ENCODE measurements at regions not wholly inside any gene's neighbourhood (a gene's known extent, or its start where the extent isn't known, plus 50 kb on each side); places are given as distances from the start of the nearest gene placed in this dataset.

- H3K27ac ChIP-seq, result no peak overlapping the region
- H3K4me3 ChIP-seq, result no peak overlapping the region
- intact Hi-C loops (cut with DNase I), result no loop called here
- H3K36me3 ChIP-seq, result no peaks in the 10 kb centered on the region
- no peaks in the 10 kb centered on the region for H3K9me3 ChIP-seq
- TF ChIP-seq, protein P1, sequence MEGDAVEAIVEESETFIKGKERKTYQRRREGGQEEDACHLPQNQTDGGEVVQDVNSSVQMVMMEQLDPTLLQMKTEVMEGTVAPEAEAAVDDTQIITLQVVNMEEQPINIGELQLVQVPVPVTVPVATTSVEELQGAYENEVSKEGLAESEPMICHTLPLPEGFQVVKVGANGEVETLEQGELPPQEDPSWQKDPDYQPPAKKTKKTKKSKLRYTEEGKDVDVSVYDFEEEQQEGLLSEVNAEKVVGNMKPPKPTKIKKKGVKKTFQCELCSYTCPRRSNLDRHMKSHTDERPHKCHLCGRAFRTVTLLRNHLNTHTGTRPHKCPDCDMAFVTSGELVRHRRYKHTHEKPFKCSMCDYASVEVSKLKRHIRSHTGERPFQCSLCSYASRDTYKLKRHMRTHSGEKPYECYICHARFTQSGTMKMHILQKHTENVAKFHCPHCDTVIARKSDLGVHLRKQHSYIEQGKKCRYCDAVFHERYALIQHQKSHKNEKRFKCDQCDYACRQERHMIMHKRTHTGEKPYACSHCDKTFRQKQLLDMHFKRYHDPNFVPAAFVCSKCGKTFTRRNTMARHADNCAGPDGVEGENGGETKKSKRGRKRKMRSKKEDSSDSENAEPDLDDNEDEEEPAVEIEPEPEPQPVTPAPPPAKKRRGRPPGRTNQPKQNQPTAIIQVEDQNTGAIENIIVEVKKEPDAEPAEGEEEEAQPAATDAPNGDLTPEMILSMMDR (IDR thresholded peaks at IDR 0.05), result no peak
- DNase-seq (ENCODE audit: low spot score in 2 of 2), result peak in 1 of 2 donors; percentile 37
- no peaks in the 10 kb centered on the region for H3K27me3 ChIP-seq
- H3K4me1 ChIP-seq, result no peaks in the 10 kb centered on the region
Measured at GRCh38 chr20:57888591-57888990, 178.8 kb upstream of the PMEPA1 start.

- TF ChIP-seq, protein P1 (IDR thresholded peaks at IDR 0.05), result no peak
- H3K4me1 ChIP-seq, result no peaks in the 10 kb centered on the region
- DNase-seq (ENCODE audit: low spot score in 2 of 2), result peak in 1 of 2 donors; percentile 21
Measured at GRCh38 chr20:57884956-57885355, 175.1 kb upstream of the PMEPA1 start.

GRCh38 chr20:57883761-57884160, 173.9 kb upstream of the PMEPA1 start:
- intact Hi-C loops (cut with DNase I), result no loop called here
- Histone ChIP-seq H3K27me3 (no peaks in the 10 kb centered on the region), H3K4me1 (no peaks in the 10 kb centered on the region), H3K27ac (no peak overlapping the region), H3K4me3 (no peak overlapping the region), H3K36me3 (no peaks in the 10 kb centered on the region), H3K9me3 (no peaks in the 10 kb centered on the region)
- TF ChIP-seq, protein P1 (IDR thresholded peaks at IDR 0.05), result no peak
- DNase-seq (ENCODE audit: low spot score in 2 of 2), result peak in 1 of 2 donors; percentile 24

More at GRCh38 chr20:57884956-57885355, 175.1 kb upstream of the PMEPA1 start:
- no peak overlapping the region for H3K4me3 ChIP-seq
- H3K27me3 ChIP-seq, result no peaks in the 10 kb centered on the region
- no peaks in the 10 kb centered on the region for H3K36me3 ChIP-seq
- H3K9me3 ChIP-seq, result no peaks in the 10 kb centered on the region
- H3K27ac ChIP-seq, result no peak overlapping the region
- intact Hi-C loops (cut with DNase I), result no loop called here

DNA sequence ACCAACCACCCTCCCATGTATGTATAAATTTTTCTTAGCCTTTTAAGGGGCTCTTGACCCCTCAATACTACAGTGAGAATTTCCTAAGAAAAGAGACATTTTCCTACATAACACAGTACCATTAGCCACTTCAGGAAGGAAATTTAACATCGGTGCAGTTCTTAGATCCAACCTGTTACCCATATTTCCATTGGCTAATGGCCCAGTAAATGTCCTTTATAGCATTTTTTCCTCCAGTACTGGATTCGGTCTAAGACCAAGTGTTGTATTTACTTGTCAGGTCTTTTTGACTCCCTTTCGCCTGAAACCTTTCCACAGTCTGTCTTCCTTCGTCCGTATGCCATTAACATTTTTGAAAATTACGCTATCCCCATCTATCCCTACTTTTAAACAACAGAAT, 173.4 kb upstream of the PMEPA1 start:
- TF ChIP-seq, protein P1 (IDR thresholded peaks at IDR 0.05), result no peak
- no peak overlapping the region for H3K4me3 ChIP-seq
- H3K4me1 ChIP-seq, result no peaks in the 10 kb centered on the region
- H3K27me3 ChIP-seq, result no peaks in the 10 kb centered on the region
- H3K27ac ChIP-seq, result no peak overlapping the region
- no peak for DNase-seq (ENCODE audit: low spot score in 2 of 2)
- intact Hi-C loops (cut with DNase I), result no loop called here
- no peaks in the 10 kb centered on the region for H3K36me3 ChIP-seq
- no peaks in the 10 kb centered on the region for H3K9me3 ChIP-seq

GRCh38 chr20:57882451-57883161, 172.8 kb upstream of the PMEPA1 start:
- Histone ChIP-seq H3K27me3 (no peaks in the 10 kb centered on the region), H3K27ac (no peak overlapping the region), H3K36me3 (no peaks in the 10 kb centered on the region), H3K9me3 (no peaks in the 10 kb centered on the region), H3K4me3 (no peak overlapping the region), H3K4me1 (peaks cover 0 to 1% of the 10 kb centered on the region in 2 donors)
- peak in 1 of 2 donors; percentile 48 for DNase-seq (ENCODE audit: low spot score in 2 of 2)
- intact Hi-C loops (cut with DNase I), result no loop called here
- TF ChIP-seq, protein P1 (IDR thresholded peaks at IDR 0.05), result no peak

Measured in ascending aorta (tissue), 2 donors.